ENCODE measurements at regions not wholly inside any gene's neighbourhood (a gene's known extent, or its start where the extent isn't known, plus 50 kb on each side); places are given as distances from the start of the nearest gene placed in this dataset.

GRCh38 chr6:47091886-47092668, 49.9 kb upstream of the ADGRF1 start:
- no peak for DNase-seq (ENCODE audit: low read depth in 4 of 4, low spot score in 3 of 4)
